Loucy (cell line): ENCODE measurements at regions not wholly inside any gene's neighbourhood (a gene's known extent, or its start where the extent isn't known, plus 50 kb on each side); places are given as distances from the start of the nearest gene placed in this dataset.

ENCODE experiments used
- H2AFZ ChIP-seq: fragments of 200-600 bp; sonication (generic); 2 replicates; pipeline ENCODE4 v1.6.0; 2016; ENCODE audit warnings: antibody characterized with exemption, mild to moderate bottlenecking, low read length, moderate library complexity
- H3F3A ChIP-seq: fragments of 200-600 bp; 2 replicates; pipeline ENCODE4 v1.6.0; 2016; ENCODE audit warnings: antibody characterized with exemption, low read depth, mild to moderate bottlenecking
- H3K27me3 ChIP-seq: fragments of 200-600 bp; sonication (generic); 2 replicates; pipeline ENCODE4 v1.6.1; 2014; ENCODE audit warnings: low read length, mild to moderate bottlenecking; ENCODE audit not compliant: insufficient read depth, poor library complexity, severe bottlenecking
- H3K36me3 ChIP-seq: fragments of 200-600 bp; sonication (generic); 2 replicates; pipeline ENCODE4 v1.6.1; 2016; ENCODE audit warnings: low read length; ENCODE audit not compliant: insufficient read depth
- H3K4me1 ChIP-seq: fragments of 200-600 bp; sonication (generic); 2 replicates; pipeline ENCODE4 v1.5.1; 2014; ENCODE audit warnings: low read length, mild to moderate bottlenecking; ENCODE audit not compliant: insufficient read depth, poor library complexity, severe bottlenecking
- H3K4me2 ChIP-seq: fragments of 200-600 bp; sonication (generic); 2 replicates; pipeline ENCODE4 v1.6.0; 2014; ENCODE audit warnings: antibody characterized with exemption, low read length, low read depth, mild to moderate bottlenecking; ENCODE audit not compliant: poor library complexity, severe bottlenecking
- H3K4me3 ChIP-seq: fragments of 200-600 bp; sonication (generic); 2 replicates; pipeline ENCODE4 v1.5.1; 2014; ENCODE audit warnings: low read length, mild to moderate bottlenecking, mixed read lengths; ENCODE audit not compliant: poor library complexity, severe bottlenecking
- H3K79me2 ChIP-seq: fragments of 200-600 bp; sonication (generic); 2 replicates; pipeline ENCODE4 v1.6.1; 2014; ENCODE audit warnings: low read length; ENCODE audit not compliant: insufficient read depth
- H3K9ac ChIP-seq: fragments of 200-600 bp; sonication (generic); 2 replicates; pipeline ENCODE4 v1.6.0; 2014; ENCODE audit warnings: mild to moderate bottlenecking, low read depth, low read length, moderate library complexity; ENCODE audit not compliant: poor library complexity, severe bottlenecking
- H3K9me2 ChIP-seq: fragments of 200-600 bp; sonication (generic); replicated peaks from 2 replicates; pipeline ENCODE4 v1.6.1; 2016; ENCODE audit warnings: low read depth, low read length, mixed read lengths
- H3K9me3 ChIP-seq: fragments of 200-600 bp; sonication (generic); 2 replicates; pipeline ENCODE4 v1.6.1; 2014; ENCODE audit warnings: mild to moderate bottlenecking, antibody characterized with exemption, low read length, low read depth; ENCODE audit not compliant: insufficient read depth
- H4K20me1 ChIP-seq: fragments of 200-600 bp; sonication (generic); 2 replicates; pipeline ENCODE4 v1.6.0; 2014; ENCODE audit warnings: antibody characterized with exemption, low read length, mild to moderate bottlenecking; ENCODE audit not compliant: insufficient read depth, poor library complexity, severe bottlenecking
- CTCF ChIP-seq: fragments of 200-600 bp; sonication (generic); conservative IDR thresholded peaks from 2 replicates; pipeline ENCODE4 v1.5.1; 2014; ENCODE audit warnings: mild to moderate bottlenecking, antibody characterized with exemption, low read length
- EZH2phosphoT487 ChIP-seq: fragments of 200-600 bp; IDR thresholded peaks from 2 replicates; pipeline ENCODE4 v1.6.1; 2018; ENCODE audit warnings: antibody characterized with exemption, mild to moderate bottlenecking, moderate library complexity, borderline replicate concordance

GRCh38 chr4:28518561-28519165, 1658.0 kb downstream of the STIM2 start:
- H3F3A ChIP-seq, result no peaks in the 10 kb centered on the region
- no peaks in the 10 kb centered on the region for H3K27me3 ChIP-seq
- H3K4me1 ChIP-seq, result no peaks in the 10 kb centered on the region
- H3K9me3 ChIP-seq, result no peaks in the 10 kb centered on the region
- no peaks in the 10 kb centered on the region for H3K79me2 ChIP-seq
- TF ChIP-seq CTCF, result no peak
- TF ChIP-seq EZH2phosphoT487, result no peak
- no peak overlapping the region for H3K4me2 ChIP-seq
- H2AFZ ChIP-seq, result no peak overlapping the region
- no peaks in the 10 kb centered on the region for H4K20me1 ChIP-seq
- H3K36me3 ChIP-seq, result no peaks in the 10 kb centered on the region
- no peak overlapping the region for H3K4me3 ChIP-seq
- no peak overlapping the region for H3K9ac ChIP-seq
- no peaks in the 10 kb centered on the region for H3K9me2 ChIP-seq

- Histone ChIP-seq H3K4me2 (no peak overlapping the region), H3K4me1 (no peaks in the 10 kb centered on the region), H3K9ac (no peak overlapping the region), H3K36me3 (no peaks in the 10 kb centered on the region), H2AFZ (no peak overlapping the region), H3K27me3 (no peaks in the 10 kb centered on the region), H3F3A (no peaks in the 10 kb centered on the region), H4K20me1 (no peaks in the 10 kb centered on the region), H3K79me2 (no peaks in the 10 kb centered on the region), H3K9me3 (no peaks in the 10 kb centered on the region), H3K4me3 (no peak overlapping the region), H3K9me2 (no peaks in the 10 kb centered on the region)
- TF ChIP-seq CTCF (no peak), EZH2phosphoT487 (no peak)
These were observed 1663.1 kb downstream of the STIM2 start for GRCh38 chr4:28523681-28524190.

GRCh38 chr4:28536124-28536523, 1675.5 kb downstream of the STIM2 start:
- H3K9me3 ChIP-seq, result no peaks in the 10 kb centered on the region
- TF ChIP-seq EZH2phosphoT487, result no peak
- no peak for TF ChIP-seq CTCF

More at GRCh38 chr4:28536124-28536523, 1675.5 kb downstream of the STIM2 start:
- H3K79me2 ChIP-seq, result no peaks in the 10 kb centered on the region
- H3K9ac ChIP-seq, result no peak overlapping the region
- H3K9me2 ChIP-seq, result no peaks in the 10 kb centered on the region
- no peaks in the 10 kb centered on the region for H3F3A ChIP-seq
- H4K20me1 ChIP-seq, result no peaks in the 10 kb centered on the region
- no peak overlapping the region for H3K4me2 ChIP-seq
- no peak overlapping the region for H2AFZ ChIP-seq
- H3K4me3 ChIP-seq, result no peak overlapping the region
- H3K36me3 ChIP-seq, result no peaks in the 10 kb centered on the region
- H3K4me1 ChIP-seq, result no peaks in the 10 kb centered on the region
- no peaks in the 10 kb centered on the region for H3K27me3 ChIP-seq
